ENCODE measurements at regions not wholly inside any gene's neighbourhood (a gene's known extent, or its start where the extent isn't known, plus 50 kb on each side); places are given as distances from the start of the nearest gene placed in this dataset.

- no peak for ATAC-seq
- no peak for FAIRE-seq
- CTCF ChIA-PET: interaction anchor here (0.9 kb wide), 1 partner anchor 10 kb away, joined by 3 read pairs; no protein-coding TSS in a partner anchor
- POLR2A ChIA-PET: no interaction called here
- DNase-seq (ENCODE audit: low read depth in 1 of 2, low spot score in 1 of 2): no peak
- no peak overlapping the region for H3K4me2 ChIP-seq
- H3K27ac ChIP-seq: no peak overlapping the region
- TF ChIP-seq ATOH8 (CRISPR knock-in tag; IDR thresholded peaks at IDR 0.05; ENCODE audit: low read depth) (no peak), MAFK (IDR thresholded peaks at IDR 0.05; ENCODE audit: partially characterized antibody) (peak; percentile 97), POLR2AphosphoS2 (conservative IDR thresholded peaks at IDR 0.05; ENCODE audit: low read length) (no peak), FOSB (CRISPR knock-in tag; IDR thresholded peaks at IDR 0.05) (no peak), RFX5 (IDR thresholded peaks at IDR 0.05) (no peak), BHLHE40 (IDR thresholded peaks at IDR 0.05; ENCODE audit: low read depth, low read length) (no peak), PHF8 (IDR thresholded peaks at IDR 0.05; ENCODE audit: borderline replicate concordance, low read depth) (no peak), RNF2 (IDR thresholded peaks at IDR 0.05; ENCODE audit: borderline replicate concordance, low read depth) (no peak)
- peaks cover 3% of the 10 kb centered on the region; the same call in 1 of the 3 replicates for H3K9me3 ChIP-seq
- no peaks in the 10 kb centered on the region for H3K4me1 ChIP-seq
- 4% methylated on average over 1 of the region's 1 CpG for WGBS (ENCODE audit: missing lambda C conversion rate)
- H3K4me3 ChIP-seq: no peak overlapping the region
Observed at GRCh38 chr20:6509374-6509773, 258.1 kb upstream of the BMP2 start.

DNA sequence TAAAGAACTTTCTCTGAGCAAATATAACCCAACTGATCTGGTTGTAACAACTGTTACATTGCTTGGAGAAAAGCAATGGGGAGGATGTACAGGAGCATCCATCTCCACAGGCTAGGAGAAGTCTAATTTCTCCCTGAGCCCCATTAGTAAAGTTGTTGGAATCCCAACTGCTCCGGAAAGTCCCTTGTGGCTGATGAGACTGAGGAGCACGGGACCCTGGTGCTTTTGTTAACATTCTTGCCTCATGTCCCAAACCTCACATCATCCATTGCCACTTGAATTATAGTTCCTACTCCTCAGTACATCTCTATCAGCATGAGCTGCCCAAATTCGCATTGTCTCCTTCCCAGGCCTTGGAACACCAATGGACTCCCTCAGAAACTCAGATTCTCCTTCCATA is 260.6 kb upstream of the BMP2 start:
- Histone ChIP-seq H3K4me1 (no peaks in the 10 kb centered on the region), H3K9me3 (peaks cover 3% of the 10 kb centered on the region; the same call in 1 of the 3 replicates), H3K4me3 (no peak overlapping the region), H3K27ac (no peak overlapping the region), H3K4me2 (no peak overlapping the region)
- ChIA-PET POLR2A (no interaction called here), CTCF (no interaction called here)
- DNase-seq (ENCODE audit: low read depth in 1 of 2, low spot score in 1 of 2) (no peak), ATAC-seq (no peak), FAIRE-seq (no peak)
- 7% methylated on average over 3 of the region's 3 CpGs for WGBS (ENCODE audit: missing lambda C conversion rate)
- TF ChIP-seq REST (IDR thresholded peaks at IDR 0.05) (no peak), ZFP36 (IDR thresholded peaks at IDR 0.05; ENCODE audit: borderline replicate concordance, partially characterized antibody) (no peak), CBX2 (IDR thresholded peaks at IDR 0.05; ENCODE audit: borderline replicate concordance, low read depth) (no peak), HES2 (IDR thresholded peaks at IDR 0.05) (no peak), ZSCAN20 (CRISPR knock-in tag; IDR thresholded peaks at IDR 0.05) (no peak)

GRCh38 chr20:6504826-6505225 is 262.7 kb upstream of the BMP2 start:
- no peaks in the 10 kb centered on the region for H3K4me1 ChIP-seq
- no peak overlapping the region for H3K4me3 ChIP-seq
- DNase-seq (ENCODE audit: low read depth in 1 of 2, low spot score in 1 of 2): no peak
- no peak for TF ChIP-seq CBX8 (IDR thresholded peaks at IDR 0.05)
- TF ChIP-seq SMC3 (IDR thresholded peaks at IDR 0.05): no peak
- POLR2A ChIA-PET: no interaction called here
- CTCF ChIA-PET: no interaction called here
- FAIRE-seq: no peak
- no peak overlapping the region for H3K27ac ChIP-seq
- ATAC-seq: no peak
- 2% methylated on average over 7 of the region's 7 CpGs for WGBS (ENCODE audit: missing lambda C conversion rate)
- H3K9me3 ChIP-seq: peaks cover 3% of the 10 kb centered on the region; the same call in 1 of the 3 replicates
- no peak overlapping the region for H3K4me2 ChIP-seq

GRCh38 chr20:6504179-6504578 is 263.3 kb upstream of the BMP2 start:
- POLR2A ChIA-PET: no interaction called here
- no peak overlapping the region for H3K4me2 ChIP-seq
- DNase-seq (ENCODE audit: low read depth in 1 of 2, low spot score in 1 of 2): no peak

More at GRCh38 chr20:6504179-6504578, 263.3 kb upstream of the BMP2 start:
- H3K4me1 ChIP-seq: no peaks in the 10 kb centered on the region
- peak; percentile 75 for TF ChIP-seq MAFK (IDR thresholded peaks at IDR 0.05; ENCODE audit: partially characterized antibody)
- TF ChIP-seq HOXB13 (CRISPR knock-in tag; IDR thresholded peaks at IDR 0.05; ENCODE audit: low read depth): no peak
- no peak overlapping the region for H3K4me3 ChIP-seq
- H3K9me3 ChIP-seq: no peaks in the 10 kb centered on the region
- H3K27ac ChIP-seq: no peak overlapping the region
- ATAC-seq (no peak), FAIRE-seq (no peak)
- CTCF ChIA-PET: no interaction called here
- 2% methylated on average over 2 of the region's 2 CpGs for WGBS (ENCODE audit: missing lambda C conversion rate)

All from A549 (cell line).